Upper lobe of right lung (tissue), 1 donor: ENCODE measurements at regions not wholly inside any gene's neighbourhood (a gene's known extent, or its start where the extent isn't known, plus 50 kb on each side); places are given as distances from the start of the nearest gene placed in this dataset.

Experiments used
- ATAC-seq: fragments of 200-7000 bp; cut with Tn5 transposase; one replicate; pipeline ENCODE4 v1.9.1; 2020; ENCODE audit warnings: mild to moderate bottlenecking, moderate library complexity
- DNase-seq: peaks from one replicate; pipeline ENCODE4 v3.0.0-alpha.2; 2020
- H3K27ac ChIP-seq: fragments of 200-600 bp; one replicate; pipeline ENCODE4 v1.8.0; 2022
- H3K27me3 ChIP-seq: fragments of 200-600 bp; one replicate; pipeline ENCODE4 v1.8.0; 2022; ENCODE audit warnings: mild to moderate bottlenecking
- H3K36me3 ChIP-seq: fragments of 200-600 bp; one replicate; pipeline ENCODE4 v1.8.0; 2022
- H3K4me1 ChIP-seq: fragments of 200-600 bp; one replicate; pipeline ENCODE4 v1.8.0; 2022
- H3K4me3 ChIP-seq: fragments of 200-600 bp; one replicate; pipeline ENCODE4 v1.8.0; 2022; ENCODE audit warnings: mild to moderate bottlenecking
- H3K9me3 ChIP-seq: fragments of 200-600 bp; one replicate; pipeline ENCODE4 v1.8.0; 2022
- intact Hi-C: fragments of 100-400 bp; cut with DNase I; formaldehyde crosslinking; loops from one replicate; pipeline ENCODE4 v1.11.0; 2022
- TF ChIP-seq, protein P1 (sequence below): fragments of 200-600 bp; IDR thresholded peaks from one replicate; pipeline ENCODE4 v1.8.0; 2022; ENCODE audit warnings: antibody characterized with exemption
- donor health status: DM: no; HTN: yes; CAD: no; lungs with severe emphysema.

DNA sequence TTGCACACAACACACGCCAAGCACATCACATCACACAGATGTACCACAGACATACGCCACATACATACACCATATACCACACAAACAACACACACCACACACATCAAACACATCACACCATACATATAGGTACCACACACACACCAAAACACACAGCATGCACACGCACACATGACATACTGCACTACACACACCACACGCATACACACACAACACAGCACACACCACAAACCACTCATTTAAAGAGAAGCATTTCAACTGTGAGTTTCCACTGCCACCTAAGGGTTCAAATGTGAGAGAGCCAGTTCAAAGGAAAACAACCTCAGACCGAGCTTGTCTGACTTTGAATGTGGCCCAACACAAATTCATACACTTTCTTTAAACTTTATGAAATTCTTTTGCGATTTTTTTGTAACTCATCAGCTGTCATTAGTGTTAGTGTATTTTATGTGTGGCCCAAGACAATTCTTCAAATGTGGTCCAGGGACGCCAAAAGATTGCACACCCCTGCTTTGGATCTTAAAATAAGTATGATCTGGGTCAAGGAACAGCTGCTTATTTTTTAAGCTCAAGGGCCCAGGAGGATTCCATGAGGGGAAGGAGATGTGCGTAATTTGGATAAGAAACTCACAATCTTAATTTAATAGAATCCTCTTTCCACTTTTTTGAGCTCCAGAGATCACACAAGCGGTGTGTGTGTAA, 494.6 kb downstream of the GADD45G start:
- no peaks in the 10 kb centered on the region for H3K27me3 ChIP-seq
- ATAC-seq (peak; percentile 27), DNase-seq (no peak)
- no peaks in the 10 kb centered on the region for H3K36me3 ChIP-seq
- intact Hi-C loops, result no loop called here
- TF ChIP-seq, protein P1, sequence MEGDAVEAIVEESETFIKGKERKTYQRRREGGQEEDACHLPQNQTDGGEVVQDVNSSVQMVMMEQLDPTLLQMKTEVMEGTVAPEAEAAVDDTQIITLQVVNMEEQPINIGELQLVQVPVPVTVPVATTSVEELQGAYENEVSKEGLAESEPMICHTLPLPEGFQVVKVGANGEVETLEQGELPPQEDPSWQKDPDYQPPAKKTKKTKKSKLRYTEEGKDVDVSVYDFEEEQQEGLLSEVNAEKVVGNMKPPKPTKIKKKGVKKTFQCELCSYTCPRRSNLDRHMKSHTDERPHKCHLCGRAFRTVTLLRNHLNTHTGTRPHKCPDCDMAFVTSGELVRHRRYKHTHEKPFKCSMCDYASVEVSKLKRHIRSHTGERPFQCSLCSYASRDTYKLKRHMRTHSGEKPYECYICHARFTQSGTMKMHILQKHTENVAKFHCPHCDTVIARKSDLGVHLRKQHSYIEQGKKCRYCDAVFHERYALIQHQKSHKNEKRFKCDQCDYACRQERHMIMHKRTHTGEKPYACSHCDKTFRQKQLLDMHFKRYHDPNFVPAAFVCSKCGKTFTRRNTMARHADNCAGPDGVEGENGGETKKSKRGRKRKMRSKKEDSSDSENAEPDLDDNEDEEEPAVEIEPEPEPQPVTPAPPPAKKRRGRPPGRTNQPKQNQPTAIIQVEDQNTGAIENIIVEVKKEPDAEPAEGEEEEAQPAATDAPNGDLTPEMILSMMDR, result peak; percentile 51
- no peaks in the 10 kb centered on the region for H3K9me3 ChIP-seq
- H3K4me1 ChIP-seq, result no peaks in the 10 kb centered on the region
- H3K4me3 ChIP-seq, result no peak overlapping the region
- no peak overlapping the region for H3K27ac ChIP-seq

DNA sequence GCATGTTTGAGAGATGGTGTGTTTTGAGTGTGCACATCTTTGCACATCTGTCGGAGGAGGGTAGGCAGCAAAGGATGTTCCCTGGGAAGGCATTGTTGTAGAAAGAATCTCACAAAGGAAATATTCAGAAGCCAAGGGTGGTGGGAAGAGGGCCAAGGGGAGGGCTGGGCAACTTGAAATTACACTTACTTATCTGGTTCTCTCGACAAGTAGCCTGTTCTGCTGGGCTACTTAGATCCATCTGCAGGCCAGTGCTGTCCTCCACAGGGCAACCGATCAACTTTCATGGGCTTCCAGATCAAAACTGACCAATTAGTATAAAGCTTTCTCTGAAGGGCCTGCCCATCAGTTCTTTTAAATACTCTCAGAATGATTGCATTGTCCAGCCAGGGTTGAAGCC, 495.2 kb downstream of the GADD45G start:
- no peak for ATAC-seq
- H3K9me3 ChIP-seq, result no peaks in the 10 kb centered on the region
- no peak overlapping the region for H3K27ac ChIP-seq
- H3K27me3 ChIP-seq, result no peaks in the 10 kb centered on the region
- TF ChIP-seq, protein P1, result no peak
- intact Hi-C loops, result loop anchor here (5.0 kb wide), 1 partner anchor 498 kb away; no protein-coding TSS in a partner anchor
- H3K4me1 ChIP-seq, result no peaks in the 10 kb centered on the region
- DNase-seq, result no peak
- no peak overlapping the region for H3K4me3 ChIP-seq
- no peaks in the 10 kb centered on the region for H3K36me3 ChIP-seq

DNA sequence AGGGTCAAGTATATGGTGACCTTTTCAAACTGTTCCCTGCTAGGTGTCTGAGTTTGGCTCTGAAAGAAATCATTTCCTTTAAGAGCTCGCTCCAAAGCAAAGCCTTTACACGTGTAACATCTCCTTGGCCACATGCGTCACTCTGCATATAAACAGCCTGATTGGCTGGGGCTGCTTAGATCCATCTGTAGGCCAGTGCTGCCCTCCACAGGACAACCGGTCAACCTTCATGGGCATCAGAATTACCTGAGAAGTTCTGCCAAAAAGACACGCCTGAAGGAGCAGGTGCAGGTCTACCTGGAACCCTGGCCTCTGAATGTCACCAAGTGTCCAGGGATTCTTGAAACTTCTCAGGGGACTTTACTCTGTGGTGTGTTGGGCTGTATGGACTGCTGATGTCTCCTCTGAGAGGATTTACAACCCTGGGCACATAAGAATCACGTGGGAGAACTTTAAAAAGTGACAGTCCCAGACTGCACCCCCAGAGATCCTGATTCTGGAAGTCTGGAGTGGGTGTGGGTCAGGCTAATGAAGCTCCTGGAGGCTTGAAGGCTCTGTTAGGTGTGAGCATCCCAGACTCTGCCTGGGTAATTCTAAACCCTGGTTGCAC, 497.6 kb downstream of the GADD45G start:
- no peaks in the 10 kb centered on the region for H3K27me3 ChIP-seq
- peaks cover 5% of the 10 kb centered on the region for H3K4me1 ChIP-seq
- ATAC-seq (peak; percentile 98), DNase-seq (peak; percentile 86)
- H3K9me3 ChIP-seq, result no peaks in the 10 kb centered on the region
- TF ChIP-seq, protein P1, result peak; percentile 77
- H3K4me3 ChIP-seq, result no peak overlapping the region
- intact Hi-C loops, result loop anchor here (5.0 kb wide), 1 partner anchor 500 kb away; no protein-coding TSS in a partner anchor
- no peak overlapping the region for H3K27ac ChIP-seq
- no peaks in the 10 kb centered on the region for H3K36me3 ChIP-seq

DNA sequence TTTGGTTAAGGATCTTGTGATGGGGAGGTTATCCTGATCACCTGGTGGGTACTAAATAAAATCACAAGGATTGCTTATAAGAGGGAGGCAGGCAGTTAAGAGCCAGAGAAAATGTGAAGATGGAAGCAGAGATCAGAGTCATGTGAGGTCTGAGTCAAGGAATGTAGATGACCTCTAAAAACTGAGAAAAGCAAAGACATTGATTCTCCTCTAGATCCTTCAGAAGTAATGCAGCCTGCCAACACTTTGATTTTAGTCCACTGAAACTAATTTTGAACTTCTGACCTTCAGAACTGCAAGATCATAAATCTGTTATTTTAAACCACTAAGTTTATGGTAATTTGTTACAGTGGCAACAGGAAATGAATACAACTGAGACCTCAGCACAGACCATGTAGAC, 499.0 kb downstream of the GADD45G start:
- no peak overlapping the region for H3K27ac ChIP-seq
- H3K36me3 ChIP-seq, result no peaks in the 10 kb centered on the region
- no peak overlapping the region for H3K4me3 ChIP-seq
- no peaks in the 10 kb centered on the region for H3K27me3 ChIP-seq
- TF ChIP-seq, protein P1, result no peak
- H3K4me1 ChIP-seq, result peaks cover 13% of the 10 kb centered on the region
- H3K9me3 ChIP-seq, result no peaks in the 10 kb centered on the region
- ATAC-seq (no peak), DNase-seq (no peak)
- intact Hi-C loops, result loop anchor here (5.0 kb wide), 1 partner anchor 501 kb away; no protein-coding TSS in a partner anchor

DNA sequence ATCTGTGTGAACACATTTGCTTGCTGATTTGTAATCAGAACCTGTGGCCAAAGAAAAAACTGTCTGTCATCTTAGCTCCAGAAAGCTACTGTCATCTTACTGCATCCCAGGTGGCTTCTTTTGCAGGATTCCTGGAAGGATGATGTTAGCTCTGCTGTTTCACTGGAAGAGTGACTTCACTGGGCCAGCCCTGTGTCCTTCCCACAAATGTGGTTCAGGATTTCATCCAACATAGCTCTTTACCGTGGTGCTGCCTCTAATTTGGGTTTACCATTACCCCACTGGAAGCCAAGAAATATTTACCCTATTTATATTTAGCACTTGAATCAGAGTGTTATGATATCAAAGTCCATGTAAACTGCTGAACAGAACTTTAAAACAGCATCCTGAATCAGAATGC, 501.0 kb downstream of the GADD45G start:
- TF ChIP-seq, protein P1, result no peak

More for the DNA sequence above, 501.0 kb downstream of the GADD45G start:
- Histone ChIP-seq H3K36me3 (no peaks in the 10 kb centered on the region), H3K4me1 (peaks cover 13% of the 10 kb centered on the region), H3K4me3 (no peak overlapping the region), H3K9me3 (no peaks in the 10 kb centered on the region), H3K27me3 (no peaks in the 10 kb centered on the region), H3K27ac (no peak overlapping the region)
- intact Hi-C loops, result no loop called here
- no peak for ATAC-seq
- DNase-seq, result no peak
